ENCODE measurements at regions not wholly inside any gene's neighbourhood (a gene's known extent, or its start where the extent isn't known, plus 50 kb on each side); places are given as distances from the start of the nearest gene placed in this dataset.

DNA sequence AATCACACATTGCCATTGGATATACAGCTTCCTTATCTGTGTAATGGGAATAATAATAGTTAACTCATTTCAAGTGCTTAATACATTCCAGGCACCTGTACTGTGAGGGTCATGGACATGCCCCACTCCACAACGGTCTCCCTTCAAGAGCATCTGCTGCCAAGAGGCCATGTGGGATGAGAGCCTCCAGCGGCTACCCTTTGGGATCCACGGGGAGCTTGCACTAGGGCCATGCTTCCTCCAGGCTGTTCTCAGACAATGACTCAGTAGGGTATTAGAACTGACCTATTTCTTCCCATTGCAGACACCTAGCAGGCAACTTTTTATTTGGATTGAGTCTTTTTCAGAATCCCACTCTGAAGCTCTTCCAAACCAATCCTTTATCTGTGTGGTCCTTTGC is 1078.9 kb downstream of the TUSC7 start:
- peaks cover 1% of the 10 kb centered on the region for H3K9me3 Mint-ChIP-seq
- no peaks in the 10 kb centered on the region for H3K27me3 Mint-ChIP-seq
- no peak overlapping the region for H3K4me3 Mint-ChIP-seq
- no peak overlapping the region for H3K27ac Mint-ChIP-seq
- H3K4me1 Mint-ChIP-seq, result no peaks in the 10 kb centered on the region
- ATAC-seq (ENCODE audit: low read depth) (no peak), DNase-seq (no peak)
- no peaks in the 10 kb centered on the region for H3K36me3 Mint-ChIP-seq
- POLR2A ChIA-PET, result no interaction called here

DNA sequence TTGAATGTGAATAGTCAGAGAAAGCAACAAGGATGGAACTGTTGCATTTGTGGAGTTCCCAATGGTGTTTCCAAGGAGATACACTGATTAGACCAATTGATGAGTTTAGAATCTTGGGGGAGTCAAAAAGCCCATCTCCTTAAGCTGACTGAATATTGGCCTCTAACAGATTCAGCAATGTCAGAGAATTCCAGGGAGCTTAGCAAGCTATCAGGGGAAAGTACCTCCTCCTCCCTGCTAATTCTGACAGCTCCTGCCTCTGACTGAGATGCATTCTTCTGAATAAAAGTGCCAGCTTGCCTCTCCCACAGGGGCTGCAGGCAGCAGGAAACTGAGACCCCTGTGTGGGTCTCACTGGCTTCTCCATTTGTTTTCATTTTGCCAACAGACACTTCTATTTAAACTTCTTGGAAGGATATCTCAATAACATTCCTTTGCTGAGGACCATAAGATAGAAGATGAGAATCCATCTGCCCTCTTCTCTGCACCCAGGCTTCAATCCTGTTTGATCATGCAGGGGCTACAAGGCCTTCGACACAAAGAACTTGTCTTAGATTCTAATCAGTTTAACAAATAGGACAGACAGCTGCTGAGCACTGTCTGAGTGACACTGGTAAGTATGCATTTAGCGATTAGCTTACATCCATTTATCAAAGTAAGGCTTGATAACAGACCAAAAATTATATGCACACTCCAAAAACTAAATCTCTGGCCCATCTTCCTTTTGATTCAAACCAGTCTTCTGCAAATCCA is 1080.8 kb downstream of the TUSC7 start:
- POLR2A ChIA-PET, result no interaction called here
- no peak overlapping the region for H3K4me3 Mint-ChIP-seq
- no peaks in the 10 kb centered on the region for H3K36me3 Mint-ChIP-seq
- H3K4me1 Mint-ChIP-seq, result no peaks in the 10 kb centered on the region
- H3K27me3 Mint-ChIP-seq, result no peaks in the 10 kb centered on the region
- peaks cover 1% of the 10 kb centered on the region for H3K9me3 Mint-ChIP-seq
- no peak for ATAC-seq (ENCODE audit: low read depth)
- H3K27ac Mint-ChIP-seq, result no peak overlapping the region
- DNase-seq, result no peak

DNA sequence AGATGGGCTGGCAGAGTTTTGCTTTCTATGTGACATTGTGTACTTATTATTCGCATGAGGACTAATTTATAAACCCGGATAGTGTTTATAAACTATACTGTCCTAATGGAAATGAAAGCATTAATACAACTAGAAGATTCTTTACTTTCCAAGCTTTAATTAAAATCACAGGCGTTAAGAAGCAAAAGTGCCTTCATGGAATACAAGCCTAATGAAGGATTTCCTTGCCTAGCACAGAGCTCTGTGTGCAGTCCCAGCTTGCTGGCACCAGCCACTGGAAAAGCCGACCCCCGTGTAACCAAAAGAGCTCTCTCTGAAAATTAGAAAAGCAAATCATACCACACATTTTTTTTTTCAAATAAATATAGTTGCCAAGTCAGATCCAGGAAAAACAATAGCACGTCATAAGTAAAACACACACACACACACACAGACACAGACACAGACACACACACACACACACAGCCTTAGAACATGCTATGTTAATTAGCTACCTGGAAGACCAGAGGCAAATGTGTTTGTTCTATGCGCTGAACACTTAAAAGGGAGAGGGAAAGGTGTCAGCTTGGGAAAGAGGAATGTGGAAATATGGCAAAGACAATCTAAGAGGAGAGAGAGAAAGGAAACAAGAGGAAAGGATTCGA is 1084.2 kb downstream of the TUSC7 start:
- Mint-ChIP-seq H3K27me3 (no peaks in the 10 kb centered on the region), H3K36me3 (no peaks in the 10 kb centered on the region), H3K4me1 (no peaks in the 10 kb centered on the region), H3K27ac (no peak overlapping the region), H3K4me3 (no peak overlapping the region), H3K9me3 (peaks cover 1% of the 10 kb centered on the region)
- DNase-seq (no peak), ATAC-seq (ENCODE audit: low read depth) (no peak)
- POLR2A ChIA-PET, result no interaction called here

DNA sequence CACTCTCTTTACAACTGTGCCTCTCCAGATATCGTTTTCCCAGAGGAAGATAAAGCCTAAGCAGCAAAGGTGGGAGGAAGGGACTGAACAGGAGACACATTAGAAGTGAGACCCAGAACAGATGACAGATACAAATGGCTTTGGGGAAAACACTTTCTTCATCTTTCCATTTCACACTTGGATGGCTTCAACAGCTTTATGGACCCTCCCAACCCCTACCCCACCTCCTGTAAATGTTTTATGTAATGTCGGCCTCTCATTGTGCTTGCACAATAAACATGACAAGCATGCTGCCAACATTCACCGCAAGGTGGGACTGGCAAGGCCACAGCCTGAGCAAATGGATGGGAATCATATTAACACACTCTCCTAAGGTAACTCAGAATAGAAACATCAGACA is 1088.6 kb downstream of the TUSC7 start:
- no peak overlapping the region for H3K27ac Mint-ChIP-seq
- H3K27me3 Mint-ChIP-seq, result no peaks in the 10 kb centered on the region
- no peaks in the 10 kb centered on the region for H3K4me1 Mint-ChIP-seq
- POLR2A ChIA-PET, result no interaction called here
- DNase-seq, result no peak
- no peaks in the 10 kb centered on the region for H3K36me3 Mint-ChIP-seq
- no peak for ATAC-seq (ENCODE audit: low read depth)
- no peak overlapping the region for H3K4me3 Mint-ChIP-seq
- no peaks in the 10 kb centered on the region for H3K9me3 Mint-ChIP-seq

DNA sequence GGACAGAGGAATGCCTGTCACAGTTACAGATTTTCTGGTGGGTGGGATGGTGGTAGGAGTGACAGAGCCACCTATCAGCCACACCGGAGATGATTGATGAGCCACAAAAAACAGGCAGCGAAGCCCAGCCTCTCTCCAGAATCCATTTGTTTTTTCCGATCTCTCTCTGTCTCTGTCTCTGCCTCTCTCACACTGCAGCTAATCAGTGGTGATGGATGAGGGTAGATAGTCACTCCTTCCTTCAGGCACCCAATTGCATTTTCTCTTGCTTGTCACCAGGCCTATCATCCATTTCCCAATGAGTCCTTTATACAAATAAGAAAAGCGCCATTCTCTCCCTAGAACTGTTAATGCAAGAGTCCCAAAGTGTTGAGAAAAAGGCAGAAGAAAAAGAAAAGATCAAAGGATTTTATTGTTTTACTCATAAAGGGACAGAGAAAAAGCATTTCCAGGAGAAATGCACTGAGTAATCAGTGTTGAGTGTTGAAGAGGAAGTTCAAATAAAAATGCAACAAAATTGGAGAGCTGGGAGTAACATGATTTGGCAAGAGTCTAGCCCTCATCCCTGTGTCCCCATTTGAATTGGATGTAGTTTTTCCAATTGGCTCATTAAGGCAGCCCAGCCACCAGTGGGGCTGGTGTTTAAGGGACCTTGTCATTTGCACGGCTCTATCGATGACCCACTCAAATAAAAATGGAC is 1089.3 kb downstream of the TUSC7 start:
- H3K9me3 Mint-ChIP-seq, result no peaks in the 10 kb centered on the region
- DNase-seq (no peak), ATAC-seq (ENCODE audit: low read depth) (no peak)
- H3K4me3 Mint-ChIP-seq, result no peak overlapping the region
- H3K4me1 Mint-ChIP-seq, result no peaks in the 10 kb centered on the region
- no peaks in the 10 kb centered on the region for H3K36me3 Mint-ChIP-seq
- H3K27me3 Mint-ChIP-seq, result no peaks in the 10 kb centered on the region
- POLR2A ChIA-PET, result no interaction called here
- no peak overlapping the region for H3K27ac Mint-ChIP-seq

DNA sequence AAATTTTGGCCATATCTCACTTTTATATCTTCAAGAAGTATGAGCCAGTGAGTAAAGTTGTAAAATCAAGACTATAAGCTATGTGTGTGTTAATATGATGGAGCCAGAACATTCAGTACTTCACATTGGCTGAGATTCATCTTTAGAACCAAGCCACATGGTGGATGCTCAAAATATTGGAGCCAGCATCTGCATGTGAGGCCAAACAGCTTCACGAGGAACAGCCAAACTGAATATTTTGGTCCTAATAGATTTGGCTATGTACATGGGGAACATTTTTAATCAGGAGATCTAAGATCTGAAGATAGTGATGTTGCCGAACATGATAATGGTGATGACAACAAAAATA is 1089.8 kb downstream of the TUSC7 start:
- ATAC-seq (ENCODE audit: low read depth) (no peak), DNase-seq (no peak)
- H3K27me3 Mint-ChIP-seq, result no peaks in the 10 kb centered on the region
- H3K36me3 Mint-ChIP-seq, result no peaks in the 10 kb centered on the region
- no peak overlapping the region for H3K27ac Mint-ChIP-seq
- POLR2A ChIA-PET, result no interaction called here
- no peak overlapping the region for H3K4me3 Mint-ChIP-seq
- no peaks in the 10 kb centered on the region for H3K9me3 Mint-ChIP-seq
- H3K4me1 Mint-ChIP-seq, result no peaks in the 10 kb centered on the region

DNA sequence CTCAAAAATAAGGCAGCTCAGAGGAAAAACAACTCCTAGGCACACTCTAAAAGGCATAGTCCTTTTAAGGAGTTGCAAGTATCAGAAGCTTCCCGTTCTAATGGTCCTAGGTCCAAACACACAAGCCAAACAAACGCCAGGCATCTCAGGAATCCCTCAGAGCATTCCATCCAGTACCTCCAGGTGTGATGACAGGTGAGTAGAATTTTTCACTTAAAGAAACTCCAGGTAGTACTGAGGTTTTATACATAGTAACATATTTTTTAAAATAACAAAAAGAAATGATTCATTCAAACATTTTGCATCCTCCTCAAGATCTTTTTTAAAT is 1092.3 kb downstream of the TUSC7 start:
- peaks cover 2% of the 10 kb centered on the region for H3K9me3 Mint-ChIP-seq
- POLR2A ChIA-PET, result no interaction called here
- H3K27ac Mint-ChIP-seq, result no peak overlapping the region
- no peaks in the 10 kb centered on the region for H3K36me3 Mint-ChIP-seq
- DNase-seq (no peak), ATAC-seq (ENCODE audit: low read depth) (no peak)
- H3K27me3 Mint-ChIP-seq, result no peaks in the 10 kb centered on the region
- H3K4me3 Mint-ChIP-seq, result no peak overlapping the region
- no peaks in the 10 kb centered on the region for H3K4me1 Mint-ChIP-seq

DNA sequence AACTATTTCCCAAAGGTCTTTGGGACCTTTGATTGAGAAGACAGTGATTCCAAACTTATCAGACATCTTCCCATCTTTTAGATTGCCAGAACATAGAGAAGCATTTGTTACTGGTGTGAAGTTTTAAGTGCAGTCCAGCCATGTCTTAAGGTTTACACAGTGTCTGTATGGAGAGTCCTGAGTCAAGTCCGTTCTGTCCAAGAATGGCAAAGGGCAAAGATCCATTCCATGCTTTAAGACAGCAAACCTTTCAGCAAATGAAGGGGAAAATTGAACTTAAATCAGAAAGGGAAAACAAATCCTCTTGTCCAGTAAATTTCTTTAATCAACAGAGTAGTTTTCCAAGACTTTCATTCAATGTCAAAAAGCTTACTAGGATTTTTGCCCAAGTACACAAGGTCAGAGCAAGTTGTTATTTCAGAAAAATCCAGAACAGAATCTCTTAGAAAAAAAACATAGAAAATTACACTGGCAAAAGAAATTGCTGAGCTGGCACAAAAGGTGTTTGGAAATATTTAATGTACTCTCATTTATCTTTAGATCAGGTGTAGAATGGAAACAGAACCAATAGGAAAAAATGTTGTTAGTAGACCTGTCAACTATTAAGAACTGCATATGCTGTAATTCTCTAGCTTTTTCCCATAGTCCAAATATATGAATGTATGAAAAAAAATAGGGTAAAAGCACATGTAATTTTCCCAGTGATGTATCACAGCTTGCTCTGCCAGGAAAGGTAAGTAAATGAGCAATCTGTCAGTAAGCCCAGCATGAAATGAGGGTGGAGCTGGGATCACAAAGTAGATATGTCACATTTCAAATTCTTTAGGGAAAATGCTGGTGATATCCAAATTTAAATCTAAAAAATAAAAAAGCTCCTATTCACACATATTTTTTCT is 1099.9 kb downstream of the TUSC7 start:
- Mint-ChIP-seq H3K4me3 (no peak overlapping the region), H3K4me1 (no peaks in the 10 kb centered on the region), H3K36me3 (no peaks in the 10 kb centered on the region), H3K9me3 (peaks cover 2% of the 10 kb centered on the region), H3K27me3 (no peaks in the 10 kb centered on the region), H3K27ac (no peak overlapping the region)
- POLR2A ChIA-PET, result no interaction called here
- DNase-seq (no peak), ATAC-seq (ENCODE audit: low read depth) (no peak)

DNA sequence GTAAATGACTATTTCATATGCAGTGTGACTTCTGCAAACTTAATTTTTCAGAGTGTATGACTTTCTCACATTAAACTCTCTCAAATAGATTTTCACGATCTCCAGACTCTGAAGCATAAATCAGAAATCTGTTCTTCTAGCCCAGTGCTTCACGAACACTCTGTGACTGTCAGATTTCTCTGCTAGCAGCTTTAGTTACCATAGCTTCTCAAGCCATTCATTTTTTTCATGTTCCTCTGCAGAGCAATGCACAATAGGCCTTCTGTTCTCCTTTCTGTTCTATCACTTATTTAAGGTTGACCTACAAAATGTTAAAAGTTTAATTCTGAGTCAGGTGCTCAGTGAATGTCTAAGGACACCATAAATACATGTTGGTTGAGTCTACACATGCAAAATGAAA is 1102.2 kb downstream of the TUSC7 start:
- H3K9me3 Mint-ChIP-seq, result no peaks in the 10 kb centered on the region
- H3K4me3 Mint-ChIP-seq, result no peak overlapping the region
- H3K36me3 Mint-ChIP-seq, result no peaks in the 10 kb centered on the region
- H3K27me3 Mint-ChIP-seq, result no peaks in the 10 kb centered on the region
- no peak for DNase-seq
- ATAC-seq (ENCODE audit: low read depth), result no peak
- H3K4me1 Mint-ChIP-seq, result no peaks in the 10 kb centered on the region
- H3K27ac Mint-ChIP-seq, result no peak overlapping the region
- POLR2A ChIA-PET, result no interaction called here

DNA sequence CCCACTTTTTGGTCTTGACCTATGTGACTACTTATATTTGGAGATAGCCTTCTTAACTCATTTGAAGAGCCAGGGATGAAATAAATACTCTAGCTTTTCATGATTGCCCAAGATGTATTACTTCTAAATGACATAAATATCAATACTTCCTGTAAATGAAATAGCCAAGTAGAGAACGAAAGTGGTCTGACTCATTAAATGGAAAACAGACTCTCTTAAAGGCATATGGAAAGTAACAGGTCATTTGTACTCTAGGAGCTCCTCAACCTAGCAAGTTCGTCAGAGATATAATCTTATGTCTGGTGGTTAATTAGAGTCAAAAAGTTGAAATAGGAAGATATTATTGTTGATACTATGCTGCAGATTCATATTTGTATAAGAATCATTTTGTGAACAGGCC is 1105.4 kb downstream of the TUSC7 start:
- ATAC-seq (ENCODE audit: low read depth) (no peak), DNase-seq (no peak)
- Mint-ChIP-seq H3K27me3 (no peaks in the 10 kb centered on the region), H3K4me3 (no peak overlapping the region), H3K27ac (no peak overlapping the region), H3K9me3 (no peaks in the 10 kb centered on the region), H3K36me3 (no peaks in the 10 kb centered on the region), H3K4me1 (no peaks in the 10 kb centered on the region)
- POLR2A ChIA-PET, result no interaction called here

DNA sequence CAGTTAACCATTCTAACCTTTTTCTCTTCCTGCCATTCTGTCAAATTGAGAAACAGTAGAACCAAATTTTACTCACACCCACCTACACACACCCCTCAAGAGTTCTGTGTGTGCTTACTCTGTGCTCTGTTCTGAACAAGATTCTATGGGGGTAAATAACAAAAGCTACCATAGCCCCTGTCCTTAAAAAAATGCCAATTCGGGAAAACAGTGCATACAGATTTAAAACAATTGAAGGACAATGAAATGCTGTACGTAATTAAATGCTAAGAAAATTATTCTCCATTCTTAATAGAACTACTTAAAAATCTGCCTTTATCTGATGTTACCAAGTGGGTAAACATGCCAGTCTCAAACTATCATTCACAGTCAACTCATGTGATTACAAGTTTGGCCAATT is 1107.5 kb downstream of the TUSC7 start:
- DNase-seq (no peak), ATAC-seq (ENCODE audit: low read depth) (no peak)
- no peak overlapping the region for H3K4me3 Mint-ChIP-seq
- H3K27me3 Mint-ChIP-seq, result no peaks in the 10 kb centered on the region
- no peak overlapping the region for H3K27ac Mint-ChIP-seq
- H3K4me1 Mint-ChIP-seq, result no peaks in the 10 kb centered on the region
- H3K9me3 Mint-ChIP-seq, result no peaks in the 10 kb centered on the region
- POLR2A ChIA-PET, result no interaction called here
- no peaks in the 10 kb centered on the region for H3K36me3 Mint-ChIP-seq

DNA sequence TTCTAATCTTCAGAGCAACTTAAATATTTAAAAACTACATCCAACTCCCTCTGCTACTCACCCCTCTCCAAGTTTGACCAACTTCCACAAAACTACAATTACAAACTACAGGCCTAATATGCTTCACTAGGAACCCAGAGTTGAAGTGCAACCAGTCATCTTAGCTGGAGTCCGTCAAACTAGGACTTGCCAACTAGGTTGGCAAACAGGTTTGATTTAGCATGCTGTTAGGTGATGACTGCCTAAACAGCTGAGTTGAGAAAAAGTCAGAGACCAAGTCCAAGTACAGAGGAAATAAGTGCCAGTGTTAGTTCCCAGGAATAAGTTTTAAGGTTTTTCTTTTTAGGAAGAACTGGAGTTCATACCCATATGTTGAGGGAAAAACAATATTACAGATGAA is 1109.0 kb downstream of the TUSC7 start:
- no peaks in the 10 kb centered on the region for H3K4me1 Mint-ChIP-seq
- no peak for ATAC-seq (ENCODE audit: low read depth)
- H3K27ac Mint-ChIP-seq, result no peak overlapping the region
- H3K27me3 Mint-ChIP-seq, result no peaks in the 10 kb centered on the region
- DNase-seq, result no peak
- no peak overlapping the region for H3K4me3 Mint-ChIP-seq
- no peaks in the 10 kb centered on the region for H3K36me3 Mint-ChIP-seq
- H3K9me3 Mint-ChIP-seq, result no peaks in the 10 kb centered on the region
- POLR2A ChIA-PET, result no interaction called here

DNA sequence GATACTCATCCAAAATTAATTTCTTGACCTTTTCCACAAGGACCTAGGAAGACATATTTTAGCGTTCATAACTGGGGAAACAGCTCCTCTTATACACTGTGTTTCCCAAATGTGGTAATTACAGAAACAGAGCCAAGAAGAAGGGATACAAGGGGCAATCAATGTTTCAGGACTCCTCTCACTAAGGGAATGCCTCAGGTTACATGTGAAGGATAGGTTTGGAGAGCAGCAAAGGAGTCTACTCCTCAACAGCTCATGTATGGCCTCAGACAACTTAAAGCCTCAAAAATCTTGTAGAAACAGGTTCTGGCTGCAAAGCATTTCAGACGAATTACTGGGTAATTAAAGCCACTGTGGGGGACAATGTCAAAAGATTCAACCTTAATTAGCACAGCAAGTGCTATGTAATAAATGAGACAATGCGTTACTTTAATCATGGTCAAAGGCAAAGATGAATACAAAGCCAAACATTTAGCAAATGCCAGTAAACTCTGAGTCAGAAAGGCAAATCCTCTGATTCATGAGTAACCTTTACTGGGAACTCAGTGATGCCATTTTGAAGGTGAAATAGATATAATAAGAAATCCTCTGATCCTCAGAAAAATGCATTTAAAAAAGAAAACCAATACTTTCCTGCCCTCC is 1111.2 kb downstream of the TUSC7 start:
- Mint-ChIP-seq H3K4me3 (no peak overlapping the region), H3K27ac (no peak overlapping the region), H3K4me1 (no peaks in the 10 kb centered on the region), H3K27me3 (no peaks in the 10 kb centered on the region), H3K9me3 (peaks cover 1% of the 10 kb centered on the region), H3K36me3 (no peaks in the 10 kb centered on the region)
- POLR2A ChIA-PET, result no interaction called here
- DNase-seq (no peak), ATAC-seq (ENCODE audit: low read depth) (no peak)
